Common myeloid progenitor, CD34-positive (primary cell): ENCODE measurements at regions not wholly inside any gene's neighbourhood (a gene's known extent, or its start where the extent isn't known, plus 50 kb on each side); places are given as distances from the start of the nearest gene placed in this dataset.

Source experiments
- CTCF ChIA-PET: fragments of 350-600 bp; sonication (Branson Sonifier 250); formaldehyde crosslinking; loops from one replicate; lab custom pipeline; 2021; ENCODE audit warnings: antibody characterized with exemption; lab: Charles Lee
- POLR2A ChIA-PET: fragments of 350-600 bp; sonication (Branson Sonifier 250); formaldehyde crosslinking; loops from one replicate; lab custom pipeline; 2021; ENCODE audit warnings: antibody characterized with exemption; lab: Charles Lee
- DNase-seq, 3 donors: peaks; one replicate each; pipeline versions ENCODE4 v3.0.0 to v3.0.0-alpha.2; 2013
- H3K27ac ChIP-seq, 2 experiments: 1 replicate in 1 of 2; 2 replicates in 1 of 2; pipeline ENCODE4 v1.7.0; 2013; ENCODE audit warnings: inconsistent platforms in 2 of 2, low read length in 2 of 2, mild to moderate bottlenecking in 2 of 2, low read depth in 1 of 2, moderate library complexity in 1 of 2; ENCODE audit not compliant: severe bottlenecking in 2 of 2, insufficient read depth in 1 of 2, poor library complexity in 1 of 2
- H3K27me3 ChIP-seq, 5 experiments: replicated peaks in 2 of 5; 1 replicate in 3 of 5; 2 replicates in 2 of 5; pipeline versions ENCODE4 v1.6.1 to v1.7.0; 2013; ENCODE audit warnings: low read length in 4 of 5, mild to moderate bottlenecking in 2 of 5, moderate library complexity in 2 of 5, inconsistent platforms in 1 of 5; ENCODE audit not compliant: insufficient read depth in 5 of 5, control insufficient read depth in 4 of 5
- H3K36me3 ChIP-seq, 4 experiments: 1 replicate in 2 of 4; 2 replicates in 2 of 4; pipeline versions ENCODE4 v1.6.1 to v1.7.0; 2013; ENCODE audit warnings: low read length in 3 of 4, control low read depth in 1 of 4, mild to moderate bottlenecking in 1 of 4; ENCODE audit not compliant: control insufficient read depth in 4 of 4, insufficient read depth in 4 of 4
- H3K4me1 ChIP-seq, 4 experiments: 1 replicate in 3 of 4; 2 replicates in 1 of 4; pipeline versions ENCODE4 v1.6.1 to v1.7.1; 2013; ENCODE audit warnings: low read length in 3 of 4, mild to moderate bottlenecking in 3 of 4, control low read depth in 1 of 4, inconsistent platforms in 1 of 4, moderate library complexity in 1 of 4; ENCODE audit not compliant: control insufficient read depth in 4 of 4, insufficient read depth in 4 of 4; ENCODE audit errors: control extremely low read depth in 1 of 4
- H3K4me3 ChIP-seq, 7 experiments: 1 replicate in 4 of 7; 2 replicates in 3 of 7; pipeline versions ENCODE4 v1.5.1 to v1.7.0; 2013; ENCODE audit warnings: mild to moderate bottlenecking in 7 of 7, low read length in 6 of 7, moderate library complexity in 6 of 7, inconsistent platforms in 2 of 7, low read depth in 2 of 7, control low read depth in 1 of 7; ENCODE audit not compliant: insufficient read depth in 4 of 7, control insufficient read depth in 1 of 7; ENCODE audit errors: extremely low read depth in 1 of 7
- H3K9me3 ChIP-seq, 5 experiments: 1 replicate in 4 of 5; 2 replicates in 1 of 5; pipeline versions ENCODE4 v1.6.1 to v1.7.1; 2013; ENCODE audit warnings: low read length in 4 of 5, mild to moderate bottlenecking in 2 of 5, inconsistent platforms in 1 of 5, low read depth in 1 of 5, moderate library complexity in 1 of 5; ENCODE audit not compliant: control insufficient read depth in 4 of 5, insufficient read depth in 2 of 5; ENCODE audit errors: control extremely low read depth in 1 of 5
- WGBS: methylation state at CpG from one replicate; pipeline ENCODE4 v1.1.5; 2013; ENCODE audit not compliant: insufficient coverage; 5-methylcytosine and 5-hydroxymethylcytosine counted together

GRCh38 chr9:105967248-105967647 is 272.9 kb downstream of the TMEM38B start:
- no CpG with 5 or more reads among the region's 1 CpG for WGBS
- ChIA-PET POLR2A (no interaction called here), CTCF (no interaction called here)
- Histone ChIP-seq H3K36me3 (no peaks in the 10 kb centered on the region), H3K9me3 (no peaks in the 10 kb centered on the region), H3K4me3 (no peak overlapping the region), H3K27me3 (no peaks in the 10 kb centered on the region), H3K27ac (no peak overlapping the region), H3K4me1 (peaks cover 0 to 1% (median 0%) of the 10 kb centered on the region in 4 experiments)
- no peak for DNase-seq

- no peak overlapping the region for H3K4me3 ChIP-seq
- DNase-seq = no peak
- H3K36me3 ChIP-seq = no peaks in the 10 kb centered on the region
- no peak overlapping the region for H3K27ac ChIP-seq
- ChIA-PET POLR2A (no interaction called here), CTCF (no interaction called here)
- H3K9me3 ChIP-seq = no peaks in the 10 kb centered on the region
- H3K4me1 ChIP-seq = peaks cover 0 to 6% (median 0%) of the 10 kb centered on the region in 4 experiments
- H3K27me3 ChIP-seq = no peaks in the 10 kb centered on the region
- WGBS = 100% methylated on average over 2 of the region's 2 CpGs
These were observed 273.5 kb downstream of the TMEM38B start for GRCh38 chr9:105967797-105968196.

GRCh38 chr9:105968811-105969466 is 274.6 kb downstream of the TMEM38B start:
- Histone ChIP-seq H3K27ac (no peak overlapping the region), H3K9me3 (no peaks in the 10 kb centered on the region), H3K36me3 (no peaks in the 10 kb centered on the region), H3K4me1 (peaks cover 0 to 6% (median 0%) of the 10 kb centered on the region in 4 experiments), H3K4me3 (no peak overlapping the region), H3K27me3 (no peaks in the 10 kb centered on the region)
- WGBS = 97% methylated on average over 3 of the region's 4 CpGs
- no peak for DNase-seq
- ChIA-PET CTCF (no interaction called here), POLR2A (no interaction called here)

- CTCF ChIA-PET = no interaction called here
- POLR2A ChIA-PET = no interaction called here
- Histone ChIP-seq H3K27ac (no peak overlapping the region), H3K36me3 (no peaks in the 10 kb centered on the region), H3K4me3 (no peak overlapping the region), H3K9me3 (no peaks in the 10 kb centered on the region), H3K27me3 (no peaks in the 10 kb centered on the region), H3K4me1 (peaks cover 0 to 6% (median 0%) of the 10 kb centered on the region in 4 experiments)
- no peak for DNase-seq
- 100% methylated on average over 1 of the region's 1 CpG for WGBS
These were observed 275.3 kb downstream of the TMEM38B start for GRCh38 chr9:105969636-105970035.

GRCh38 chr9:105971986-105972385 is 277.6 kb downstream of the TMEM38B start:
- no peak for DNase-seq
- CTCF ChIA-PET = no interaction called here
- H3K27me3 ChIP-seq = no peaks in the 10 kb centered on the region
- H3K4me3 ChIP-seq = no peak overlapping the region
- peaks cover 0 to 6% (median 0%) of the 10 kb centered on the region in 4 experiments for H3K4me1 ChIP-seq
- no CpG with 5 or more reads among the region's 2 CpGs for WGBS
- H3K36me3 ChIP-seq = no peaks in the 10 kb centered on the region
- H3K27ac ChIP-seq = no peak overlapping the region
- H3K9me3 ChIP-seq = no peaks in the 10 kb centered on the region
- POLR2A ChIA-PET = no interaction called here

- no peaks in the 10 kb centered on the region for H3K9me3 ChIP-seq
- WGBS = 90% methylated on average over 4 of the region's 6 CpGs
- no peak overlapping the region for H3K27ac ChIP-seq
- peaks cover 0 to 6% (median 0%) of the 10 kb centered on the region in 4 experiments for H3K4me1 ChIP-seq
- POLR2A ChIA-PET = no interaction called here
- no peak overlapping the region for H3K4me3 ChIP-seq
- DNase-seq = peak in 2 of 3 donors; percentile 4 to 6
- CTCF ChIA-PET = interaction anchor here (1.0 kb wide), 1 partner anchor 10 kb away, joined by 3 read pairs; no protein-coding TSS in a partner anchor
- H3K36me3 ChIP-seq = no peaks in the 10 kb centered on the region
- H3K27me3 ChIP-seq = no peaks in the 10 kb centered on the region
These were observed 278.3 kb downstream of the TMEM38B start for GRCh38 chr9:105972466-105973204.

- CTCF ChIA-PET = interaction anchor here (1.0 kb wide), 1 partner anchor 9 kb away, joined by 3 read pairs; no protein-coding TSS in a partner anchor
- no CpG with 5 or more reads among the region's 3 CpGs for WGBS
- H3K4me1 ChIP-seq = peaks cover 0 to 6% (median 0%) of the 10 kb centered on the region in 4 experiments
- no peak overlapping the region for H3K27ac ChIP-seq
- H3K4me3 ChIP-seq = no peak overlapping the region
- no peak for DNase-seq
- no peaks in the 10 kb centered on the region for H3K36me3 ChIP-seq
- POLR2A ChIA-PET = no interaction called here
- no peaks in the 10 kb centered on the region for H3K27me3 ChIP-seq
- H3K9me3 ChIP-seq = no peaks in the 10 kb centered on the region
These were observed 279.6 kb downstream of the TMEM38B start for GRCh38 chr9:105973951-105974351.
